Cardiac fibroblast (primary cell): ENCODE measurements at regions not wholly inside any gene's neighbourhood (a gene's known extent, or its start where the extent isn't known, plus 50 kb on each side); places are given as distances from the start of the nearest gene placed in this dataset.
"Not testable (repeated sequence)": the region's sequence is repeated elsewhere in the genome, so short reads cannot be mapped to it uniquely, and the experiment has no call there.

ENCODE experiments used
- DNase-seq, 2 donors: peaks; one replicate each; pipeline versions ENCODE4 v3.0.0 to v3.0.0-alpha.2; 2010; ENCODE audit warnings: low read depth in 2 of 2
- H3K4me3 ChIP-seq, 2 donors: replicated peaks in 1 of 2; 1 replicate in 1 of 2; 2 replicates in 1 of 2; pipeline ENCODE4 v1.5.1; 2011; ENCODE audit warnings: low read depth in 2 of 2, low read length in 2 of 2, mild to moderate bottlenecking in 2 of 2, moderate library complexity in 1 of 2
- TF ChIP-seq, protein P1 (sequence below): IDR thresholded peaks from one replicate; pipeline ENCODE4 v1.5.1; 2011; ENCODE audit warnings: low read depth, mild to moderate bottlenecking, low read length, inconsistent platforms

DNA sequence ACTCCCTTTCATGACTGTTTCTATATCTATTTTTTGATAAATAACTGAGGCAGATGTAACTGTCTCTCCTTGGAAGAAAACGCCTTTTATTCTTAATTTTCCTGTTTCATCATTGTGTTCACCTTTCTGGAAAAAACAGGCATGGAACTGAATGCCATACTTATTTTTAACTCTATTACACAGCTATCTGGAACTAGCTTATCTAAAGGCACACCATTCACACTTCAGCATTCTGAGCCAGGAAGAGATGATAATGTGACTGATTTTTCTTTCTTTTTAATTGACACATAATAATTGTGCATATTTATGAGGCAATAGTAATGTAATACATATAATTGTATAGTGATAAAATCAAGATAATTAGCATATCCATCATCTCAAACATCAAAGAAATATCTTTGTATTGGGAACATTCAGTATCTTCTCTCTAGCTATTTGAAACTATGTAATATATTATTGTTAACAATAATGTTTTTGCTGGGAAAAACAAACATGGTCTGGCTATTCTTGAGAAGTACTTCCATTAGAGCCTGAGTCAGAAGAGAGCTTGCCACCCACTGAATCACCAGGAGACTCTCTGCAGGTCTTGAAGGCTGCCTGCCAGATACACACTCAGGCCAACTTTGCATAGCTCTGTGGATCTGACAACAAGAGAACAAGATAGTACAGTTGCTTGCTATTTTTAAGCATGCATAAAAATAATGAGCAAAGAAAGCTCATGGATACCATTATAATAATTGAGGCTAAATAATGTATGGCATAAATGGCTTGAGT is 501.0 kb upstream of the EDIL3 start:
- DNase-seq, result peak; percentile 64 to 68
- no peak overlapping the region for H3K4me3 ChIP-seq
- TF ChIP-seq, protein P1, sequence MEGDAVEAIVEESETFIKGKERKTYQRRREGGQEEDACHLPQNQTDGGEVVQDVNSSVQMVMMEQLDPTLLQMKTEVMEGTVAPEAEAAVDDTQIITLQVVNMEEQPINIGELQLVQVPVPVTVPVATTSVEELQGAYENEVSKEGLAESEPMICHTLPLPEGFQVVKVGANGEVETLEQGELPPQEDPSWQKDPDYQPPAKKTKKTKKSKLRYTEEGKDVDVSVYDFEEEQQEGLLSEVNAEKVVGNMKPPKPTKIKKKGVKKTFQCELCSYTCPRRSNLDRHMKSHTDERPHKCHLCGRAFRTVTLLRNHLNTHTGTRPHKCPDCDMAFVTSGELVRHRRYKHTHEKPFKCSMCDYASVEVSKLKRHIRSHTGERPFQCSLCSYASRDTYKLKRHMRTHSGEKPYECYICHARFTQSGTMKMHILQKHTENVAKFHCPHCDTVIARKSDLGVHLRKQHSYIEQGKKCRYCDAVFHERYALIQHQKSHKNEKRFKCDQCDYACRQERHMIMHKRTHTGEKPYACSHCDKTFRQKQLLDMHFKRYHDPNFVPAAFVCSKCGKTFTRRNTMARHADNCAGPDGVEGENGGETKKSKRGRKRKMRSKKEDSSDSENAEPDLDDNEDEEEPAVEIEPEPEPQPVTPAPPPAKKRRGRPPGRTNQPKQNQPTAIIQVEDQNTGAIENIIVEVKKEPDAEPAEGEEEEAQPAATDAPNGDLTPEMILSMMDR, result no peak

DNA sequence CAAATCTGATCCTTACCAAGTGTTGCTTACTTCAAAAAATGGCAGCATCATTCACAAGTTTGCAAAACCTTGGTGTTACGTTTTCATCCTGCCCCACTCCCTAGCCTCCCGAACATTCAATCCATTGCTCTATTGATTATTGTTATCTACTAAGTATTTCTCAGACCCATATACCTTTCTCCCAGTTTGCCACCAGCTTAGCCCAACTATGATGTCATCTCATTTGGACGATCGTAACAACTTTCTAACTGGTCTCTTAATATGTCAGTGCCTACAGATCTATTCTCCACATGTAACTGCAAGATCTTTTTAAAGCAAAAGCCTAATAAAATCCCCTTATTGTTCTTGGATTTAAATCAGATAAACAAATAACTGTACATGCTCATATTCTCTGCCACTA is 497.1 kb upstream of the EDIL3 start:
- TF ChIP-seq, protein P1, result no peak
- no peak overlapping the region for H3K4me3 ChIP-seq
- DNase-seq, result no peak

DNA sequence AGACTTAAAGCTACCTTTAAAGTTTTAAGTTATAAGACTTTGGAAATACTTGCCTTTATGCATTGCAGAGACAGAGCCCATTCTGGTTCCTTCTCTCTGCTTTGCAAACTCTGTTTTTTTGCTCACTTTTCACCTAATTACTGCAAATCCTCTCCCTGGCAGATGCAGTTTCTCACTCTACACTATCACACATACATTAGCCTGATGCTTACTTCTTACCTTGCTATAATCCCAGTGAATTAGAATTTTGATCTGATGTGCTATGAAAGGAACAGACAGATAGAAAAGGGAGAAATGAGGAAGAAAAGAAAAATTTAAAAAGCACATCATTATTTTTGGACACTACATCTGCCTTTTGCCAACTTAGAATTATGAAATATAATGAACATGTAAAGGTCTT is 489.5 kb upstream of the EDIL3 start:
- TF ChIP-seq, protein P1, result no peak

DNA sequence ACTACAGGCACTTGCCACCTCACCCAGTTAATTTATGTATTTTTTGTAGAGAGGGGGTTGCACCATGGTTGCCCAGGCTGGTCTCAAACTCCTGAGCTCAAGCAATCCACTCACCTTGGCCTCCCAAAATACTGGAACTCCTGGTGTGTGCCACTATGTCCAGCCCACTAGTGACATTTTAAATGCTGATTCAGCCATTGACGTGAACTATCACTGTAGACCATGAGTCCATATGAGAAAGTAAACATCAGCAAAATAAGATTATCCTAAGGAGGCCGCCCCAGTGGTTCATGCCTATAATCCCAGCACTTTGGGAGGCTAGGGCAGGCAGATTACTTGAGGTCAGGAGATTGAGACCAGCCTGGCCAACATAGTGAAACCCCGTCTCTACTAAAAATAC is 488.1 kb upstream of the EDIL3 start:
- TF ChIP-seq, protein P1, result no peak
- no peak overlapping the region for H3K4me3 ChIP-seq

More for the DNA sequence above, 489.5 kb upstream of the EDIL3 start:
- no peak for DNase-seq
- no peak overlapping the region for H3K4me3 ChIP-seq

DNA sequence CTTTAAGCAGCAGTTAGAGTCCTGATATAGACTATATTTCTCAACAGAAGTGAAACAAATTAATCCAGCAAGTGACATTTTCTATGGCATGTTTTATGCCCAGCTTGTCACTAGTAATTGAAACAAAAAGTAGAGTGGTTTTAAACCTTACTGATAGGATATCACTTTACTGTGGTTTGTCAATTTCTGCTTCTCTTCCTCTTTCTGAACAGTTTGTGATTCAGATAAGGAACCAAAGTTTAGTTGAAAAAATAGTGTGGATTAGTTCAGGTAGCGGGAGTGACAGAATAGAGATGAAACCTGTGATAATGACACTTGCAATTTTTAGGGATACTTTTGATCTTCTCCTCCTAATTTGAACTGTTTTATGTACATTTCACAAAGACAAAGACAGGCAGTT is 485.7 kb upstream of the EDIL3 start:
- DNase-seq, result no peak
- H3K4me3 ChIP-seq, result no peak overlapping the region
- TF ChIP-seq, protein P1, result no peak

More for the DNA sequence above, 488.1 kb upstream of the EDIL3 start:
- DNase-seq, result no peak

DNA sequence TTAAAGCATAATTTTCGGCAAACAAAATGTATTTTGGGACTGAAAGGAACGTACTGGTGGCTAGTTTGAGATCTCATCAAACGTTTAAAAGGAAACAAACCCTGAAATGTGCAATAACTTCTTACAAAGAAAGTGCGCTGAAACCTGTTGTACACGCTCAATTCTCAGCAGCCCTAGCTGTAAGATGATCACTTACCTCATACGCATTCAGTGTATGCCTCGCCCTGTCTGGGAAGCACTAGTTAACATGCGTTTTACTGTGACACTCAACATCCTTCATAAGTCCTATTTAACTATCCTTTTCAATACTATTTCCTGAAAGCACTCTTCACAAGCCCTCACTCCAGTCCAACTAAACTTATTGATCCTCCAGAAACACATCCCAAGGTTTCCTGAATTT is 485.0 kb upstream of the EDIL3 start:
- no peak overlapping the region for H3K4me3 ChIP-seq
- TF ChIP-seq, protein P1, result no peak
- no peak for DNase-seq

DNA sequence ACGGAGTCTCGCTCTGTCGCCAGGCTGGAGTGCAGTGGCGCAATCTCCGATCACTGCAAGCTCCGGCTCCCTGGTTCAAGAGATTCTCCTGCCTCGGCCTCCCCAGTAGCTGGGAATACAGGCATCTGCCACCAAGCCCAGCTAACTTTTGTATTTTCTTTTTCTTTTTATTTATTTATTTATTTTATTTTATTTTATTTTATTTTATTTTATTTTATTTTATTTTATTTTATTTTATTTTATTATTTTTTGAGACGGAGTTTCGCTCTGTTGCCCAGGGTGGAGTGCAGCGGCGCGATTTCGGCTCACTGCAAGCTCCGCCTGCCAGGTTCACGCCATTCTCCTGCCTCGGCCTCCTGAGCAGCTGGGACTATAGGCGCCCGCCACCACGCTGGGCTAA is 479.3 kb upstream of the EDIL3 start:
- not testable (repeated sequence) for H3K4me3 ChIP-seq, DNase-seq
